HG02884 (cell line): ENCODE measurements at regions not wholly inside any gene's neighbourhood (a gene's known extent, or its start where the extent isn't known, plus 50 kb on each side); places are given as distances from the start of the nearest gene placed in this dataset.

ENCODE experiments used
- ATAC-seq: cut with Tn5 transposase; IDR thresholded peaks from one replicate; pipeline ENCODE4 v1.9.1; 2021; ENCODE audit warnings: mild to moderate bottlenecking, moderate library complexity; ENCODE audit not compliant: unreplicated experiment

- ATAC-seq = no peak
Observed at GRCh38 chr2:162908567-162908966, 70.0 kb upstream of the KCNH7 start.

DNA sequence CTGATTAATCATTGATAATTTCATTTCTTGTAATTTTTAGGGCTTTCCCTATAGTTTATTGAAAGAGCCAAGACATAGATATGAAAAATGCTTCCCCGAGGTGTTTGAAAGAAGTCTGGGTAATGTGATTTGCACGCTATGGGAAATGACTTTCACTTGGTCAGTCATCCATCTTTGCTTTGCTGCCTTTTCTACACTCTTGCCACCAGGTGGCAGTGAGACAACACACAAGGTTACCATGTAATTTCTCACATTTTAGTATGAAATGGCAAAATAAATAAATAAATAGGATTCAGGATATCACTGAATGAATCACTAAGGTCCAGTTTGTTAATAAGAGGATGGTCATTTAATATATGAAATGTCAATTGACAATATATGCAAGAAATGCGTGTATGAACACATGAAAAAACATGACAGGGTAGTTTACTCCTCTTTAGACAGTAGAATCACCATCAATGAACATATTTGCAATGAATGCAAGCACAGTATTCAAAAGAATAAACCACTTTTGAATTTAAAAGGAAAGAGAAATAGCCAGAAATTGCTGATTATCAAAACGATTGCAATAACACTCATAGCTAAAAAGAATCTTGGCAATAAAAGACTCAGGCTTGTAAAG lies 52.2 kb upstream of the KCNH7 start:
- peak; percentile 97 for ATAC-seq

GRCh38 chr2:162888652-162889051 lies 50.1 kb upstream of the KCNH7 start:
- ATAC-seq = no peak
